ENCODE measurements at regions not wholly inside any gene's neighbourhood (a gene's known extent, or its start where the extent isn't known, plus 50 kb on each side); places are given as distances from the start of the nearest gene placed in this dataset.

GRCh38 chr22:48595511-48595905, 1232.2 kb downstream of the BRD1 start:
- no peak overlapping the region for H3K27ac ChIP-seq (replicated peaks; ENCODE audit: low read length)
- H2AFZ ChIP-seq (ENCODE audit: low read length): no peak overlapping the region
- H3K4me1 ChIP-seq (ENCODE audit: control insufficient read depth in 2 of 2, insufficient read depth in 1 of 2, low read depth in 1 of 2, low read length in 2 of 2): peaks cover 0 to 3% of the 10 kb centered on the region in 2 donors
- H3K18ac ChIP-seq (ENCODE audit: low read length): peak overlapping the region; percentile 28
- H3K4ac ChIP-seq (ENCODE audit: low read length): no peak overlapping the region
- H2BK5ac ChIP-seq (ENCODE audit: low read length): no peak overlapping the region
- H3K79me1 ChIP-seq (ENCODE audit: low read depth, low read length): peaks cover 16% of the 10 kb centered on the region
- H4K91ac ChIP-seq (ENCODE audit: low read depth, low read length, poor library complexity): no peak overlapping the region
- no peak for DNase-seq (ENCODE audit: low spot score)
- no peak overlapping the region for H2AK5ac ChIP-seq (ENCODE audit: low read depth, low read length)
- no peak overlapping the region for H3K4me2 ChIP-seq (ENCODE audit: insufficient read depth, low read length, poor library complexity, severe bottlenecking)
- H3K14ac ChIP-seq (ENCODE audit: low read length): peak overlapping the region; percentile 21
- no CpG with 5 or more reads among the region's 10 CpGs for WGBS, 2 donors (ENCODE audit: extremely low coverage in 2 of 2, insufficient read length in 2 of 2, insufficient replicate concordance in 1 of 2)
- no peaks in the 10 kb centered on the region for H3K27me3 ChIP-seq (ENCODE audit: control insufficient read depth in 3 of 3, insufficient read depth in 3 of 3, low read depth in 1 of 3, low read length in 3 of 3)
- no peak overlapping the region for H3K4me3 ChIP-seq (ENCODE audit: low read length in 2 of 2)
- H3K9ac ChIP-seq (ENCODE audit: low read depth, low read length, poor library complexity): no peak overlapping the region
- H3K23ac ChIP-seq (ENCODE audit: low read depth, low read length, poor library complexity): no peak overlapping the region
- no peak overlapping the region for H2BK15ac ChIP-seq (ENCODE audit: low read length)
- H2BK12ac ChIP-seq (ENCODE audit: low read length): no peak overlapping the region
- peaks cover 0 to 12% of the 10 kb centered on the region in 2 donors for H3K36me3 ChIP-seq (replicated peaks in 1 of 2; ENCODE audit: control insufficient read depth in 2 of 2, insufficient read depth in 2 of 2, low read length in 2 of 2)
- H2BK120ac ChIP-seq (ENCODE audit: low read depth, low read length): no peak overlapping the region
- peaks cover 0 to 2% of the 10 kb centered on the region in 2 donors for H3K9me3 ChIP-seq (replicated peaks in 1 of 2; ENCODE audit: control insufficient read depth in 2 of 2, insufficient read depth in 1 of 2, low read depth in 1 of 2, low read length in 2 of 2)
- no peak overlapping the region for H4K8ac ChIP-seq (ENCODE audit: low read depth, low read length)

GRCh38 chr22:48594757-48595510, 1232.7 kb downstream of the BRD1 start:
- H2BK120ac ChIP-seq (ENCODE audit: low read depth, low read length): no peak overlapping the region
- no peak overlapping the region for H3K27ac ChIP-seq (replicated peaks; ENCODE audit: low read length)
- no CpG with 5 or more reads among the region's 19 CpGs for WGBS, 2 donors (ENCODE audit: extremely low coverage in 2 of 2, insufficient read length in 2 of 2, insufficient replicate concordance in 1 of 2)

GRCh38 chr22:48594016-48594756, 1233.5 kb downstream of the BRD1 start:
- Histone ChIP-seq H4K91ac (ENCODE audit: low read depth, low read length, poor library complexity) (no peak overlapping the region), H3K4me1 (ENCODE audit: control insufficient read depth in 2 of 2, insufficient read depth in 1 of 2, low read depth in 1 of 2, low read length in 2 of 2) (peaks cover 0 to 3% of the 10 kb centered on the region in 2 donors), H2BK120ac (ENCODE audit: low read depth, low read length) (no peak overlapping the region), H2AFZ (ENCODE audit: low read length) (no peak overlapping the region), H3K14ac (ENCODE audit: low read length) (peak overlapping the region; percentile 76), H2BK15ac (ENCODE audit: low read length) (no peak overlapping the region), H3K79me1 (ENCODE audit: low read depth, low read length) (peaks cover 16% of the 10 kb centered on the region), H4K8ac (ENCODE audit: low read depth, low read length) (peak overlapping the region; percentile 76), H2AK5ac (ENCODE audit: low read depth, low read length) (peak overlapping the region; percentile 21), H3K4me2 (ENCODE audit: insufficient read depth, low read length, poor library complexity, severe bottlenecking) (no peak overlapping the region), H3K27me3 (ENCODE audit: control insufficient read depth in 3 of 3, insufficient read depth in 3 of 3, low read depth in 1 of 3, low read length in 3 of 3) (no peaks in the 10 kb centered on the region), H3K9ac (ENCODE audit: low read depth, low read length, poor library complexity) (peak overlapping the region; percentile 44), H3K4ac (ENCODE audit: low read length) (no peak overlapping the region), H3K9me3 (replicated peaks in 1 of 2; ENCODE audit: control insufficient read depth in 2 of 2, insufficient read depth in 1 of 2, low read depth in 1 of 2, low read length in 2 of 2) (peaks cover 0 to 2% of the 10 kb centered on the region in 2 donors), H3K36me3 (replicated peaks in 1 of 2; ENCODE audit: control insufficient read depth in 2 of 2, insufficient read depth in 2 of 2, low read length in 2 of 2) (peaks cover 0 to 13% of the 10 kb centered on the region in 2 donors), H3K4me3 (ENCODE audit: low read length in 2 of 2) (no peak overlapping the region), H3K27ac (replicated peaks; ENCODE audit: low read length) (no peak overlapping the region), H2BK12ac (ENCODE audit: low read length) (no peak overlapping the region), H3K23ac (ENCODE audit: low read depth, low read length, poor library complexity) (peak overlapping the region; percentile 43), H2BK5ac (ENCODE audit: low read length) (peak overlapping the region; percentile 75), H3K18ac (ENCODE audit: low read length) (peak overlapping the region; percentile 31)
- WGBS, 2 donors (ENCODE audit: extremely low coverage in 2 of 2, insufficient read length in 2 of 2, insufficient replicate concordance in 1 of 2): no CpG with 5 or more reads among the region's 21 CpGs
- DNase-seq (ENCODE audit: low spot score): no peak

More at GRCh38 chr22:48594757-48595510, 1232.7 kb downstream of the BRD1 start:
- Histone ChIP-seq H3K14ac (ENCODE audit: low read length) (peak overlapping the region; percentile 21), H3K23ac (ENCODE audit: low read depth, low read length, poor library complexity) (no peak overlapping the region), H3K27me3 (ENCODE audit: control insufficient read depth in 3 of 3, insufficient read depth in 3 of 3, low read depth in 1 of 3, low read length in 3 of 3) (no peaks in the 10 kb centered on the region), H3K4me2 (ENCODE audit: insufficient read depth, low read length, poor library complexity, severe bottlenecking) (no peak overlapping the region), H2AK5ac (ENCODE audit: low read depth, low read length) (no peak overlapping the region), H3K4ac (ENCODE audit: low read length) (no peak overlapping the region), H3K4me3 (ENCODE audit: low read length in 2 of 2) (no peak overlapping the region), H3K79me1 (ENCODE audit: low read depth, low read length) (peaks cover 14% of the 10 kb centered on the region), H3K9ac (ENCODE audit: low read depth, low read length, poor library complexity) (peak overlapping the region; percentile 30), H3K4me1 (ENCODE audit: control insufficient read depth in 2 of 2, insufficient read depth in 1 of 2, low read depth in 1 of 2, low read length in 2 of 2) (peaks cover 0 to 3% of the 10 kb centered on the region in 2 donors), H3K9me3 (replicated peaks in 1 of 2; ENCODE audit: control insufficient read depth in 2 of 2, insufficient read depth in 1 of 2, low read depth in 1 of 2, low read length in 2 of 2) (peaks cover 0 to 2% of the 10 kb centered on the region in 2 donors), H2BK5ac (ENCODE audit: low read length) (no peak overlapping the region), H3K36me3 (replicated peaks in 1 of 2; ENCODE audit: control insufficient read depth in 2 of 2, insufficient read depth in 2 of 2, low read length in 2 of 2) (peaks cover 0 to 11% of the 10 kb centered on the region in 2 donors), H2BK15ac (ENCODE audit: low read length) (no peak overlapping the region), H4K8ac (ENCODE audit: low read depth, low read length) (no peak overlapping the region), H4K91ac (ENCODE audit: low read depth, low read length, poor library complexity) (no peak overlapping the region), H2BK12ac (ENCODE audit: low read length) (no peak overlapping the region), H2AFZ (ENCODE audit: low read length) (no peak overlapping the region), H3K18ac (ENCODE audit: low read length) (peak overlapping the region; percentile 48)
- DNase-seq (ENCODE audit: low spot score): no peak

- Histone ChIP-seq H3K4ac (ENCODE audit: low read length) (no peak overlapping the region), H3K27me3 (ENCODE audit: control insufficient read depth in 3 of 3, insufficient read depth in 3 of 3, low read depth in 1 of 3, low read length in 3 of 3) (no peaks in the 10 kb centered on the region), H2AK5ac (ENCODE audit: low read depth, low read length) (no peak overlapping the region), H4K91ac (ENCODE audit: low read depth, low read length, poor library complexity) (no peak overlapping the region), H3K27ac (replicated peaks; ENCODE audit: low read length) (no peak overlapping the region), H3K9me3 (replicated peaks in 1 of 2; ENCODE audit: control insufficient read depth in 2 of 2, insufficient read depth in 1 of 2, low read depth in 1 of 2, low read length in 2 of 2) (peaks cover 0 to 2% of the 10 kb centered on the region in 2 donors), H3K9ac (ENCODE audit: low read depth, low read length, poor library complexity) (no peak overlapping the region), H3K4me2 (ENCODE audit: insufficient read depth, low read length, poor library complexity, severe bottlenecking) (no peak overlapping the region), H2BK15ac (ENCODE audit: low read length) (no peak overlapping the region), H3K4me3 (ENCODE audit: low read length in 2 of 2) (no peak overlapping the region), H3K18ac (ENCODE audit: low read length) (no peak overlapping the region), H4K8ac (ENCODE audit: low read depth, low read length) (no peak overlapping the region), H3K23ac (ENCODE audit: low read depth, low read length, poor library complexity) (no peak overlapping the region), H2BK120ac (ENCODE audit: low read depth, low read length) (no peak overlapping the region), H2BK5ac (ENCODE audit: low read length) (no peak overlapping the region), H3K79me1 (ENCODE audit: low read depth, low read length) (peaks cover 20% of the 10 kb centered on the region), H3K14ac (ENCODE audit: low read length) (no peak overlapping the region), H3K4me1 (ENCODE audit: control insufficient read depth in 2 of 2, insufficient read depth in 1 of 2, low read depth in 1 of 2, low read length in 2 of 2) (peaks cover 0 to 3% of the 10 kb centered on the region in 2 donors), H3K36me3 (replicated peaks in 1 of 2; ENCODE audit: control insufficient read depth in 2 of 2, insufficient read depth in 2 of 2, low read length in 2 of 2) (peaks cover 0 to 13% of the 10 kb centered on the region in 2 donors), H2BK12ac (ENCODE audit: low read length) (no peak overlapping the region), H2AFZ (ENCODE audit: low read length) (no peak overlapping the region)
- DNase-seq (ENCODE audit: low spot score): no peak
- no CpG with 5 or more reads among the region's 15 CpGs for whole genome bisulfite sequencing, 2 donors (ENCODE audit: extremely low coverage in 2 of 2, insufficient read length in 2 of 2, insufficient replicate concordance in 1 of 2)
These were observed 1234.1 kb downstream of the BRD1 start for GRCh38 chr22:48593551-48593950.
